ENCODE measurements at regions not wholly inside any gene's neighbourhood (a gene's known extent, or its start where the extent isn't known, plus 50 kb on each side); places are given as distances from the start of the nearest gene placed in this dataset.

- no peak for TF ChIP-seq POLR2A (IDR thresholded peaks at IDR 0.05; ENCODE audit: low read length)
- TF ChIP-seq GATA1 (IDR thresholded peaks at IDR 0.05; ENCODE audit: low read depth, low read length), result no peak
Measured at GRCh38 chr11:116066777-116067176, 562.6 kb upstream of the CADM1 start.

Data from erythroblast (primary cell).